ENCODE measurements at regions not wholly inside any gene's neighbourhood (a gene's known extent, or its start where the extent isn't known, plus 50 kb on each side); places are given as distances from the start of the nearest gene placed in this dataset.

- no peak for DNase-seq
- Mint-ChIP-seq H3K27me3 (ENCODE audit: low read depth) (no peaks in the 10 kb centered on the region), H3K9me3 (peaks cover 12% of the 10 kb centered on the region), H3K4me3 (no peak overlapping the region), H3K36me3 (ENCODE audit: insufficient read depth) (no peaks in the 10 kb centered on the region), H3K4me1 (ENCODE audit: low read depth) (no peaks in the 10 kb centered on the region)
- ATAC-seq: no peak
Measured at GRCh38 chr5:125220284-125220683, 473.8 kb upstream of the ZNF608 start.

GRCh38 chr5:125222597-125223240 is 476.3 kb upstream of the ZNF608 start:
- ATAC-seq (no peak), DNase-seq (no peak)
- Mint-ChIP-seq H3K36me3 (ENCODE audit: insufficient read depth) (no peaks in the 10 kb centered on the region), H3K9me3 (peaks cover 9% of the 10 kb centered on the region), H3K4me3 (no peak overlapping the region), H3K4me1 (ENCODE audit: low read depth) (no peaks in the 10 kb centered on the region), H3K27me3 (ENCODE audit: low read depth) (no peaks in the 10 kb centered on the region)

GRCh38 chr5:125225424-125225823 is 479.0 kb upstream of the ZNF608 start:
- Mint-ChIP-seq H3K36me3 (ENCODE audit: insufficient read depth) (no peaks in the 10 kb centered on the region), H3K9me3 (no peaks in the 10 kb centered on the region), H3K4me3 (no peak overlapping the region), H3K27me3 (ENCODE audit: low read depth) (no peaks in the 10 kb centered on the region), H3K4me1 (ENCODE audit: low read depth) (no peaks in the 10 kb centered on the region)
- ATAC-seq: no peak
- no peak for DNase-seq

- H3K9me3 Mint-ChIP-seq: no peaks in the 10 kb centered on the region
- H3K27me3 Mint-ChIP-seq (ENCODE audit: low read depth): no peaks in the 10 kb centered on the region
- no peaks in the 10 kb centered on the region for H3K4me1 Mint-ChIP-seq (ENCODE audit: low read depth)
- no peaks in the 10 kb centered on the region for H3K36me3 Mint-ChIP-seq (ENCODE audit: insufficient read depth)
- DNase-seq (no peak), ATAC-seq (no peak)
- no peak overlapping the region for H3K4me3 Mint-ChIP-seq
Measured at GRCh38 chr5:125226825-125227224, 480.4 kb upstream of the ZNF608 start.

- ATAC-seq (no peak), DNase-seq (no peak)
- Mint-ChIP-seq H3K9me3 (no peaks in the 10 kb centered on the region), H3K27me3 (ENCODE audit: low read depth) (no peaks in the 10 kb centered on the region), H3K4me3 (no peak overlapping the region), H3K4me1 (ENCODE audit: low read depth) (no peaks in the 10 kb centered on the region), H3K36me3 (ENCODE audit: insufficient read depth) (no peaks in the 10 kb centered on the region)
Measured at GRCh38 chr5:125227333-125228095, 481.1 kb upstream of the ZNF608 start.

- no peak for ATAC-seq
- Mint-ChIP-seq H3K4me3 (no peak overlapping the region), H3K9me3 (no peaks in the 10 kb centered on the region), H3K27me3 (ENCODE audit: low read depth) (no peaks in the 10 kb centered on the region), H3K36me3 (ENCODE audit: insufficient read depth) (no peaks in the 10 kb centered on the region), H3K4me1 (ENCODE audit: low read depth) (no peaks in the 10 kb centered on the region)
- DNase-seq: no peak
Measured at GRCh38 chr5:125228363-125229070, 482.1 kb upstream of the ZNF608 start.

GRCh38 chr5:125229556-125229955 is 483.1 kb upstream of the ZNF608 start:
- Mint-ChIP-seq H3K27me3 (ENCODE audit: low read depth) (no peaks in the 10 kb centered on the region), H3K36me3 (ENCODE audit: insufficient read depth) (no peaks in the 10 kb centered on the region), H3K4me3 (no peak overlapping the region), H3K9me3 (no peaks in the 10 kb centered on the region), H3K4me1 (ENCODE audit: low read depth) (no peaks in the 10 kb centered on the region)
- DNase-seq (no peak), ATAC-seq (no peak)

- Mint-ChIP-seq H3K4me1 (ENCODE audit: low read depth) (no peaks in the 10 kb centered on the region), H3K27me3 (ENCODE audit: low read depth) (no peaks in the 10 kb centered on the region), H3K36me3 (ENCODE audit: insufficient read depth) (no peaks in the 10 kb centered on the region), H3K4me3 (no peak overlapping the region), H3K9me3 (peaks cover 4% of the 10 kb centered on the region)
- DNase-seq (no peak), ATAC-seq (no peak)
Measured at GRCh38 chr5:125232779-125233230, 486.4 kb upstream of the ZNF608 start.

- ATAC-seq: no peak
Measured at GRCh38 chr5:125233944-125234343, 487.5 kb upstream of the ZNF608 start.

GRCh38 chr5:125236007-125236406 is 489.6 kb upstream of the ZNF608 start:
- Mint-ChIP-seq H3K27me3 (ENCODE audit: low read depth) (no peaks in the 10 kb centered on the region), H3K4me1 (ENCODE audit: low read depth) (no peaks in the 10 kb centered on the region), H3K9me3 (peaks cover 9% of the 10 kb centered on the region), H3K36me3 (ENCODE audit: insufficient read depth) (no peaks in the 10 kb centered on the region), H3K4me3 (no peak overlapping the region)
- ATAC-seq (no peak), DNase-seq (no peak)

More at GRCh38 chr5:125233944-125234343, 487.5 kb upstream of the ZNF608 start:
- H3K9me3 Mint-ChIP-seq: peaks cover 4% of the 10 kb centered on the region
- H3K4me3 Mint-ChIP-seq: no peak overlapping the region
- no peak for DNase-seq
- no peaks in the 10 kb centered on the region for H3K27me3 Mint-ChIP-seq (ENCODE audit: low read depth)
- no peaks in the 10 kb centered on the region for H3K4me1 Mint-ChIP-seq (ENCODE audit: low read depth)
- no peaks in the 10 kb centered on the region for H3K36me3 Mint-ChIP-seq (ENCODE audit: insufficient read depth)

GRCh38 chr5:125236981-125237380 is 490.5 kb upstream of the ZNF608 start:
- peaks cover 9% of the 10 kb centered on the region for H3K9me3 Mint-ChIP-seq
- no peak overlapping the region for H3K4me3 Mint-ChIP-seq
- H3K36me3 Mint-ChIP-seq (ENCODE audit: insufficient read depth): no peaks in the 10 kb centered on the region
- H3K27me3 Mint-ChIP-seq (ENCODE audit: low read depth): no peaks in the 10 kb centered on the region
- no peak for ATAC-seq
- DNase-seq: no peak
- no peaks in the 10 kb centered on the region for H3K4me1 Mint-ChIP-seq (ENCODE audit: low read depth)

GRCh38 chr5:125244531-125244930 is 498.1 kb upstream of the ZNF608 start:
- DNase-seq: no peak
- Mint-ChIP-seq H3K36me3 (ENCODE audit: insufficient read depth) (no peaks in the 10 kb centered on the region), H3K4me3 (no peak overlapping the region), H3K27me3 (ENCODE audit: low read depth) (no peaks in the 10 kb centered on the region), H3K4me1 (ENCODE audit: low read depth) (no peaks in the 10 kb centered on the region), H3K9me3 (peaks cover 11% of the 10 kb centered on the region)
- ATAC-seq: no peak

GRCh38 chr5:125245216-125245615 is 498.8 kb upstream of the ZNF608 start:
- H3K27me3 Mint-ChIP-seq (ENCODE audit: low read depth): no peaks in the 10 kb centered on the region
- no peaks in the 10 kb centered on the region for H3K4me1 Mint-ChIP-seq (ENCODE audit: low read depth)
- no peak for DNase-seq
- peaks cover 12% of the 10 kb centered on the region for H3K9me3 Mint-ChIP-seq
- no peak for ATAC-seq
- no peak overlapping the region for H3K4me3 Mint-ChIP-seq
- H3K36me3 Mint-ChIP-seq (ENCODE audit: insufficient read depth): no peaks in the 10 kb centered on the region

GRCh38 chr5:125249400-125249799 is 503.0 kb upstream of the ZNF608 start:
- H3K4me3 Mint-ChIP-seq: no peak overlapping the region
- no peaks in the 10 kb centered on the region for H3K4me1 Mint-ChIP-seq (ENCODE audit: low read depth)
- H3K36me3 Mint-ChIP-seq (ENCODE audit: insufficient read depth): no peaks in the 10 kb centered on the region
- H3K9me3 Mint-ChIP-seq: peaks cover 15% of the 10 kb centered on the region
- no peak for DNase-seq
- no peak for ATAC-seq
- no peaks in the 10 kb centered on the region for H3K27me3 Mint-ChIP-seq (ENCODE audit: low read depth)

- H3K9me3 Mint-ChIP-seq: peaks cover 23% of the 10 kb centered on the region
- no peaks in the 10 kb centered on the region for H3K27me3 Mint-ChIP-seq (ENCODE audit: low read depth)
- H3K4me3 Mint-ChIP-seq: no peak overlapping the region
- DNase-seq: no peak
- no peaks in the 10 kb centered on the region for H3K36me3 Mint-ChIP-seq (ENCODE audit: insufficient read depth)
- no peaks in the 10 kb centered on the region for H3K4me1 Mint-ChIP-seq (ENCODE audit: low read depth)
- ATAC-seq: no peak
Measured at GRCh38 chr5:125251703-125252102, 505.3 kb upstream of the ZNF608 start.
